CD8-positive, alpha-beta memory T cell (primary cell): ENCODE measurements at regions not wholly inside any gene's neighbourhood (a gene's known extent, or its start where the extent isn't known, plus 50 kb on each side); places are given as distances from the start of the nearest gene placed in this dataset.

Experiments
- CTCF ChIA-PET: fragments of 350-600 bp; sonication (Branson Sonifier 250); formaldehyde crosslinking; loops from one replicate; lab custom pipeline; 2021; ENCODE audit warnings: antibody characterized with exemption; lab: Charles Lee
- POLR2A ChIA-PET: fragments of 350-600 bp; sonication (Branson Sonifier 250); formaldehyde crosslinking; loops from one replicate; lab custom pipeline; 2021; ENCODE audit warnings: antibody characterized with exemption; lab: Charles Lee
- DNase-seq, 5 donors: peaks; one replicate each; pipeline versions ENCODE4 v3.0.0 to v3.0.0-alpha.2; 2020 to 2022; ENCODE audit warnings: mixed read lengths in 1 of 5
- H3K27ac ChIP-seq: one replicate; pipeline ENCODE4 v1.7.0; 2013; ENCODE audit warnings: low read depth, mild to moderate bottlenecking, low read length, moderate library complexity
- H3K27me3 ChIP-seq: 2 replicates; pipeline ENCODE4 v1.7.0; 2013; ENCODE audit warnings: low read length, mild to moderate bottlenecking; ENCODE audit not compliant: insufficient read depth, poor library complexity, severe bottlenecking
- H3K36me3 ChIP-seq: 2 replicates; pipeline ENCODE4 v1.7.0; 2013; ENCODE audit warnings: mild to moderate bottlenecking, low read length, moderate library complexity; ENCODE audit not compliant: insufficient read depth
- H3K4me1 ChIP-seq: 2 replicates; pipeline ENCODE4 v1.7.0; 2013; ENCODE audit warnings: mild to moderate bottlenecking, low read length, moderate library complexity; ENCODE audit not compliant: insufficient read depth
- H3K4me3 ChIP-seq: 2 replicates; pipeline ENCODE4 v1.7.0; 2013; ENCODE audit warnings: mild to moderate bottlenecking, low read length
- H3K9me3 ChIP-seq: 2 replicates; pipeline ENCODE4 v1.7.0; 2013; ENCODE audit warnings: mild to moderate bottlenecking, low read length
- H3K27ac Mint-ChIP-seq, 8 donors: one replicate each; pipeline ENCODE4 v1.8.0; 2020 to 2021; ENCODE audit warnings: mixed read lengths in 8 of 8, mild to moderate bottlenecking in 6 of 8, inconsistent platforms in 3 of 8, moderate library complexity in 3 of 8
- H3K27me3 Mint-ChIP-seq, 2 donors: one replicate each; pipeline ENCODE4 v1.8.0; 2020 to 2021; ENCODE audit warnings: mixed read lengths in 2 of 2, mild to moderate bottlenecking in 1 of 2, moderate library complexity in 1 of 2
- H3K36me3 Mint-ChIP-seq, 3 donors: one replicate each; pipeline ENCODE4 v1.8.0; 2020 to 2021; ENCODE audit warnings: mixed read lengths in 3 of 3, inconsistent platforms in 1 of 3, mild to moderate bottlenecking in 1 of 3
- H3K4me1 Mint-ChIP-seq, 3 donors: one replicate each; pipeline ENCODE4 v1.8.0; 2020 to 2021; ENCODE audit warnings: mixed read lengths in 3 of 3, inconsistent platforms in 1 of 3, mild to moderate bottlenecking in 1 of 3
- H3K4me3 Mint-ChIP-seq, 7 donors: one replicate each; pipeline ENCODE4 v1.8.0; 2020 to 2021; ENCODE audit warnings: mixed read lengths in 7 of 7, mild to moderate bottlenecking in 6 of 7, moderate library complexity in 4 of 7, inconsistent platforms in 2 of 7
- H3K9me3 Mint-ChIP-seq, 5 donors: one replicate each; pipeline ENCODE4 v1.8.0; 2020 to 2022; ENCODE audit warnings: mixed read lengths in 5 of 5, mild to moderate bottlenecking in 3 of 5, moderate library complexity in 2 of 5, inconsistent platforms in 1 of 5

- POLR2A ChIA-PET, result no interaction called here
- CTCF ChIA-PET, result no interaction called here
- peaks cover 0 to 13% (median 0%) of the 10 kb centered on the region in 3 donors for H3K36me3 Mint-ChIP-seq
- Histone ChIP-seq H3K4me3 (no peak overlapping the region), H3K9me3 (no peaks in the 10 kb centered on the region), H3K4me1 (no peaks in the 10 kb centered on the region), H3K36me3 (no peaks in the 10 kb centered on the region), H3K27me3 (no peaks in the 10 kb centered on the region), H3K27ac (no peak overlapping the region)
- no peaks in the 10 kb centered on the region for H3K27me3 Mint-ChIP-seq
- H3K27ac Mint-ChIP-seq, result no peak overlapping the region
- peaks cover 7 to 16% (median 10%) of the 10 kb centered on the region in 3 donors for H3K4me1 Mint-ChIP-seq
- peaks cover under 1 to 5% (median 5%) of the 10 kb centered on the region in 5 donors for H3K9me3 Mint-ChIP-seq
- H3K4me3 Mint-ChIP-seq, result no peak overlapping the region
- DNase-seq, result no peak
Observed at GRCh38 chr5:54624805-54625568, 107.4 kb downstream of the SNX18 start.

GRCh38 chr5:54621709-54622108 is 104.2 kb downstream of the SNX18 start:
- ChIA-PET POLR2A (interaction anchor here (0.6 kb wide), 1 partner anchor 19 kb away, joined by 3 read pairs; no protein-coding TSS in a partner anchor), CTCF (no interaction called here)
- no peaks in the 10 kb centered on the region for H3K27me3 Mint-ChIP-seq

GRCh38 chr5:54621048-54621447 is 103.5 kb downstream of the SNX18 start:
- ChIA-PET CTCF (no interaction called here), POLR2A (no interaction called here)
- Histone ChIP-seq H3K36me3 (no peaks in the 10 kb centered on the region), H3K9me3 (no peaks in the 10 kb centered on the region), H3K4me1 (no peaks in the 10 kb centered on the region), H3K27ac (no peak overlapping the region), H3K27me3 (no peaks in the 10 kb centered on the region), H3K4me3 (no peak overlapping the region)
- DNase-seq, result no peak
- Mint-ChIP-seq H3K27ac (peak overlapping the region in 1 of 8 donors; percentile 27), H3K36me3 (peaks cover 0 to 3% (median 1%) of the 10 kb centered on the region in 3 donors), H3K4me3 (no peak overlapping the region), H3K9me3 (no peaks in the 10 kb centered on the region), H3K4me1 (peaks cover 14 to 21% (median 20%) of the 10 kb centered on the region in 3 donors), H3K27me3 (no peaks in the 10 kb centered on the region)

More at GRCh38 chr5:54621709-54622108, 104.2 kb downstream of the SNX18 start:
- no peak overlapping the region for H3K4me3 ChIP-seq
- H3K27ac ChIP-seq, result no peak overlapping the region
- H3K27me3 ChIP-seq, result no peaks in the 10 kb centered on the region
- Mint-ChIP-seq H3K4me1 (peaks cover 13 to 24% (median 23%) of the 10 kb centered on the region in 3 donors), H3K36me3 (peaks cover 0 to 3% (median 1%) of the 10 kb centered on the region in 3 donors), H3K27ac (no peak overlapping the region), H3K4me3 (no peak overlapping the region), H3K9me3 (no peaks in the 10 kb centered on the region)
- no peak for DNase-seq
- no peaks in the 10 kb centered on the region for H3K36me3 ChIP-seq
- no peaks in the 10 kb centered on the region for H3K9me3 ChIP-seq
- no peaks in the 10 kb centered on the region for H3K4me1 ChIP-seq

GRCh38 chr5:54620141-54620933 is 102.8 kb downstream of the SNX18 start:
- H3K27ac ChIP-seq, result no peak overlapping the region
- no peak overlapping the region for H3K4me3 ChIP-seq
- ChIA-PET POLR2A (interaction anchor here (0.9 kb wide), 1 partner anchor 10 kb away, joined by 3 read pairs; no protein-coding TSS in a partner anchor), CTCF (no interaction called here)
- no peak for DNase-seq
- no peaks in the 10 kb centered on the region for H3K9me3 ChIP-seq
- no peaks in the 10 kb centered on the region for H3K36me3 ChIP-seq
- no peaks in the 10 kb centered on the region for H3K27me3 ChIP-seq
- Mint-ChIP-seq H3K27ac (peak overlapping the region in 3 of 8 donors; percentile 27 to 78 (median 62)), H3K36me3 (peaks cover 0 to 3% (median 1%) of the 10 kb centered on the region in 3 donors), H3K4me1 (peaks cover 14 to 29% (median 27%) of the 10 kb centered on the region in 3 donors), H3K4me3 (no peak overlapping the region), H3K9me3 (no peaks in the 10 kb centered on the region), H3K27me3 (no peaks in the 10 kb centered on the region)
- no peaks in the 10 kb centered on the region for H3K4me1 ChIP-seq

GRCh38 chr5:54619731-54620130 is 102.2 kb downstream of the SNX18 start:
- Histone ChIP-seq H3K4me1 (no peaks in the 10 kb centered on the region), H3K4me3 (no peak overlapping the region), H3K27ac (no peak overlapping the region), H3K9me3 (no peaks in the 10 kb centered on the region), H3K36me3 (no peaks in the 10 kb centered on the region), H3K27me3 (no peaks in the 10 kb centered on the region)
- Mint-ChIP-seq H3K27ac (peak overlapping the region in 1 of 8 donors; percentile 46), H3K27me3 (no peaks in the 10 kb centered on the region), H3K4me1 (peaks cover 14 to 32% (median 32%) of the 10 kb centered on the region in 3 donors), H3K36me3 (peaks cover 0 to 3% (median 1%) of the 10 kb centered on the region in 3 donors), H3K9me3 (no peaks in the 10 kb centered on the region), H3K4me3 (no peak overlapping the region)
- ChIA-PET POLR2A (interaction anchor here (0.9 kb wide), 1 partner anchor 10 kb away, joined by 3 read pairs; no protein-coding TSS in a partner anchor), CTCF (no interaction called here)
- DNase-seq, result no peak

GRCh38 chr5:54616518-54617220 is 99.1 kb downstream of the SNX18 start:
- Histone ChIP-seq H3K4me3 (no peak overlapping the region), H3K27me3 (no peaks in the 10 kb centered on the region), H3K4me1 (no peaks in the 10 kb centered on the region), H3K27ac (no peak overlapping the region), H3K36me3 (no peaks in the 10 kb centered on the region), H3K9me3 (no peaks in the 10 kb centered on the region)
- peaks cover 21 to 50% (median 47%) of the 10 kb centered on the region in 3 donors for H3K4me1 Mint-ChIP-seq
- no peaks in the 10 kb centered on the region for H3K27me3 Mint-ChIP-seq
- no peak overlapping the region for H3K27ac Mint-ChIP-seq
- no peaks in the 10 kb centered on the region for H3K9me3 Mint-ChIP-seq
- ChIA-PET POLR2A (no interaction called here), CTCF (no interaction called here)
- DNase-seq, result no peak
- no peak overlapping the region for H3K4me3 Mint-ChIP-seq
- H3K36me3 Mint-ChIP-seq, result peaks cover 0 to 3% (median 1%) of the 10 kb centered on the region in 3 donors

- H3K36me3 Mint-ChIP-seq, result peaks cover 0 to 3% (median 1%) of the 10 kb centered on the region in 3 donors
- no peak overlapping the region for H3K27ac ChIP-seq
- H3K9me3 Mint-ChIP-seq, result no peaks in the 10 kb centered on the region
- no peaks in the 10 kb centered on the region for H3K36me3 ChIP-seq
- H3K4me3 ChIP-seq, result no peak overlapping the region
- H3K27me3 ChIP-seq, result no peaks in the 10 kb centered on the region
- no peaks in the 10 kb centered on the region for H3K27me3 Mint-ChIP-seq
- no peak overlapping the region for H3K27ac Mint-ChIP-seq
- H3K4me1 Mint-ChIP-seq, result peaks cover 28 to 56% (median 53%) of the 10 kb centered on the region in 3 donors
- H3K9me3 ChIP-seq, result no peaks in the 10 kb centered on the region
- peaks cover 5% of the 10 kb centered on the region for H3K4me1 ChIP-seq
- ChIA-PET CTCF (no interaction called here), POLR2A (no interaction called here)
- H3K4me3 Mint-ChIP-seq, result no peak overlapping the region
- no peak for DNase-seq
Observed at GRCh38 chr5:54616031-54616430, 98.5 kb downstream of the SNX18 start.
